Smooth muscle cell (in vitro differentiated cells): ENCODE measurements at regions not wholly inside any gene's neighbourhood (a gene's known extent, or its start where the extent isn't known, plus 50 kb on each side); places are given as distances from the start of the nearest gene placed in this dataset.
"Not testable (repeated sequence)": the region's sequence is repeated elsewhere in the genome, so short reads cannot be mapped to it uniquely, and the experiment has no call there.

Experiments used
- DNase-seq: peaks from one replicate; lab custom pipeline; 2025; ENCODE audit not compliant: unreplicated experiment; lab: John Stamatoyannopoulos, UW
- H2AFZ ChIP-seq: fragments of 200-600 bp; sonication (generic); 2 replicates; pipeline ENCODE4 v1.6.0; 2016; ENCODE audit warnings: antibody characterized with exemption, low read depth, mild to moderate bottlenecking
- H3F3A ChIP-seq: fragments of 200-600 bp; sonication (generic); 2 replicates; pipeline ENCODE4 v1.6.0; 2017; ENCODE audit warnings: antibody characterized with exemption, low read depth
- H3K27ac ChIP-seq: fragments of 200-600 bp; sonication (generic); 2 replicates; pipeline ENCODE4 v1.5.1; 2016; ENCODE audit warnings: low read depth, mild to moderate bottlenecking
- H3K27me3 ChIP-seq: fragments of 200-600 bp; sonication (generic); 2 replicates; pipeline ENCODE4 v1.6.1; 2016; ENCODE audit warnings: low read depth, mild to moderate bottlenecking
- H3K36me3 ChIP-seq: fragments of 200-600 bp; sonication (generic); 2 replicates; pipeline ENCODE4 v1.5.1; 2016; ENCODE audit warnings: low read depth
- H3K4me1 ChIP-seq: fragments of 200-600 bp; sonication (generic); 2 replicates; pipeline ENCODE4 v1.5.1; 2016; ENCODE audit warnings: low read depth
- H3K4me2 ChIP-seq: fragments of 200-600 bp; sonication (generic); 2 replicates; pipeline ENCODE4 v1.6.0; 2016; ENCODE audit warnings: mild to moderate bottlenecking
- H3K4me3 ChIP-seq: fragments of 200-600 bp; sonication (generic); 2 replicates; pipeline ENCODE4 v1.5.1; 2016; ENCODE audit warnings: mild to moderate bottlenecking
- H3K79me2 ChIP-seq: fragments of 200-600 bp; sonication (generic); 2 replicates; pipeline ENCODE4 v1.6.0; 2016; ENCODE audit warnings: low read depth, mild to moderate bottlenecking
- H3K9ac ChIP-seq: fragments of 200-600 bp; sonication (generic); 2 replicates; pipeline ENCODE4 v1.6.0; 2016; ENCODE audit warnings: low read depth
- H3K9me3 ChIP-seq: fragments of 200-600 bp; sonication (generic); replicated peaks from 2 replicates; pipeline ENCODE4 v1.5.1; 2016; ENCODE audit warnings: low read depth
- H4K20me1 ChIP-seq: fragments of 200-600 bp; sonication (generic); 2 replicates; pipeline ENCODE4 v1.6.0; 2016; ENCODE audit warnings: low read depth
- WGBS: methylation state at CpG from one replicate; pipeline ENCODE4 v1.1.7; 2016; ENCODE audit warnings: low lambda C conversion rate; 5-methylcytosine and 5-hydroxymethylcytosine counted together
- TF ChIP-seq, protein P1 (sequence below): fragments of 200-600 bp; sonication (generic); IDR thresholded peaks from 2 replicates; pipeline ENCODE4 v1.5.1; 2017; ENCODE audit warnings: borderline replicate concordance, mild to moderate bottlenecking, antibody characterized with exemption; ENCODE audit not compliant: insufficient read depth, poor library complexity, severe bottlenecking

DNA sequence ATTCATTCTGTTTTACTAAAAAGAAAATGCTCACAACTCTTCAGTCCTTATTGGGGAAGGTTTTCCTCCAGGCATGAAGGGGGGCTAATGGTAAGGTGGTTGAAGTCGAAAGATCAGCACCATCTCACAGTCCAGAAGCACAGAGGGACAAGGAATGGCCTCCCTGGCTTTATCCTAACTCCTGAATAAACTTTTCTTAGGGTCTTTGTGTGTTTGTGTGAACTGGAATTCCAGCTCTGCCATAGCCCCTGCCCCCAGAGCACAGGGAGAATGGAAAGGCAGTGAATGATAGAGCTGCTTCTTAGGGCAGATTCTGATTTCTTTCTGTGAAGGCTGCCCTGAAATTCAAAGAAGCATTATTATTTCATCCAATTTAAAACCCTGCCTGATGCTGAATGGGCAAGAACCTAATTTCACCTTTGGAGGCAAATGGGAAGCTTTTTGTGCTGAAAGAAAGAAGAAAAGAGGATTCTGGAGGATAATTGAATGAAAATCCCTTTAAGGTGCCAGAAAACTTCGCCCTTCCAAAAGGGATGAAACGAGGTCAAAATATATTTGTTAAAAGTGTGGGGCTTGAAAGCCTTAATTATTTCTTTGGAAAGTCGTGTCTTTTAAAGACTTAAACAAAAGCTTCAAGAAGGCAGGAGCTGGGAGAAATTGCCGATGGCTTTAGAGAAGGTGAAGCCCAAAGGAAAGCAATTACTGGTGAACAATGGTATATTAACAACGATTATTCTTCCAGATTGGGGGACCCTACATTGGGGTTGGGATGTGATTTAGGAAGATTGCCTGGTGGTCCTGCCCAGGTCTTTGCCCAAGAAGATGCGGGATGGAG, 259.9 kb upstream of the RGMA start:
- Histone ChIP-seq H3K79me2 (no peaks in the 10 kb centered on the region), H3K9me3 (no peaks in the 10 kb centered on the region), H3K4me1 (peaks cover 17% of the 10 kb centered on the region), H3K9ac (no peak overlapping the region), H3K4me3 (no peak overlapping the region), H4K20me1 (no peaks in the 10 kb centered on the region), H3K4me2 (no peak overlapping the region), H3K36me3 (no peaks in the 10 kb centered on the region), H3F3A (no peaks in the 10 kb centered on the region), H2AFZ (no peak overlapping the region), H3K27me3 (peaks cover 23% of the 10 kb centered on the region), H3K27ac (no peak overlapping the region)
- TF ChIP-seq, protein P1, sequence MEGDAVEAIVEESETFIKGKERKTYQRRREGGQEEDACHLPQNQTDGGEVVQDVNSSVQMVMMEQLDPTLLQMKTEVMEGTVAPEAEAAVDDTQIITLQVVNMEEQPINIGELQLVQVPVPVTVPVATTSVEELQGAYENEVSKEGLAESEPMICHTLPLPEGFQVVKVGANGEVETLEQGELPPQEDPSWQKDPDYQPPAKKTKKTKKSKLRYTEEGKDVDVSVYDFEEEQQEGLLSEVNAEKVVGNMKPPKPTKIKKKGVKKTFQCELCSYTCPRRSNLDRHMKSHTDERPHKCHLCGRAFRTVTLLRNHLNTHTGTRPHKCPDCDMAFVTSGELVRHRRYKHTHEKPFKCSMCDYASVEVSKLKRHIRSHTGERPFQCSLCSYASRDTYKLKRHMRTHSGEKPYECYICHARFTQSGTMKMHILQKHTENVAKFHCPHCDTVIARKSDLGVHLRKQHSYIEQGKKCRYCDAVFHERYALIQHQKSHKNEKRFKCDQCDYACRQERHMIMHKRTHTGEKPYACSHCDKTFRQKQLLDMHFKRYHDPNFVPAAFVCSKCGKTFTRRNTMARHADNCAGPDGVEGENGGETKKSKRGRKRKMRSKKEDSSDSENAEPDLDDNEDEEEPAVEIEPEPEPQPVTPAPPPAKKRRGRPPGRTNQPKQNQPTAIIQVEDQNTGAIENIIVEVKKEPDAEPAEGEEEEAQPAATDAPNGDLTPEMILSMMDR, result no peak
- 84% methylated on average over 7 of the region's 7 CpGs for WGBS
- DNase-seq, result no peak

DNA sequence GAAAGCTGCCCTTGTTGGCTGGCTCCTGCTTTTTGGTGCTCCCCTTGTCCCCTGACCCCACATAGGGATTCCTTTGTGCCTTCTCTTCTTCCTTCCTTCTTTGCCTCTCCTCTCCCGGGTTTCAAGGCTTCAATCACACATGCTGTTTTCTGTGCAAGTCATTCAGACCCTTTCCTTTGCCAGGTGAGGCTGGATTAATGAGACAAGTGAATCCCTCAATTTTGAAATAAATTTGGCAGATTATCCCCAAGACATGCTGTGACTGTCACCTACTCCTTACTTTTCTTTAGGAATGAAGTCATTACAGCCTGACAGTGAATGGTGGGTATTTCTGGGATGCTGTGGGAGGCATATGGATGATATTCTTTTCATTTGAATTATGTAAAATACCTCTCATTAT, 259.0 kb upstream of the RGMA start:
- peaks cover 27% of the 10 kb centered on the region for H3K27me3 ChIP-seq
- H3K4me3 ChIP-seq, result no peak overlapping the region
- H4K20me1 ChIP-seq, result no peaks in the 10 kb centered on the region
- H3K36me3 ChIP-seq, result no peaks in the 10 kb centered on the region
- no peak overlapping the region for H3K4me2 ChIP-seq
- H2AFZ ChIP-seq, result no peak overlapping the region
- no peak overlapping the region for H3K27ac ChIP-seq
- H3K4me1 ChIP-seq, result peaks cover 17% of the 10 kb centered on the region
- no peaks in the 10 kb centered on the region for H3K79me2 ChIP-seq
- no peaks in the 10 kb centered on the region for H3K9me3 ChIP-seq
- no peak overlapping the region for H3K9ac ChIP-seq
- H3F3A ChIP-seq, result no peaks in the 10 kb centered on the region
- TF ChIP-seq, protein P1, result no peak
- WGBS, result 88% methylated on average over 1 of the region's 1 CpG
- DNase-seq, result no peak

DNA sequence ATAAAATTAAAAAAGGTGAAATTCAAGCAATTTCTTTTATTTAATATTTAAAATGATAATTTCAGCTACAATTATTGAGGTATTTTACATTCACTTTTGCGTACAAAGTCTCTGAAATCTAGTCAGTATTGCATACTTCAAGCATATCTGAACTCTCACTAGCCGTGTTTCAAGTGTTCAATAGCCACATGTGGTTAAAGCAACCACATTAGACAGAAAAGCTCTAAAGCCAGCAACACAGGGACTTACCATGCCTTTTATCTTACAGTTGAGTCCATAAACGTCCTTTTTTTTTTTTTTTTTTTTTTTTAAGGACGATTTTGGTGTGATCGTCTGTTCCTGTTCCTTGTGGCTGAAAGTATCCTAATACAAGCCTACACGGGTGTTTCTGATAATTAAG, 257.0 kb upstream of the RGMA start:
- no peak overlapping the region for H3K4me2 ChIP-seq

DNA sequence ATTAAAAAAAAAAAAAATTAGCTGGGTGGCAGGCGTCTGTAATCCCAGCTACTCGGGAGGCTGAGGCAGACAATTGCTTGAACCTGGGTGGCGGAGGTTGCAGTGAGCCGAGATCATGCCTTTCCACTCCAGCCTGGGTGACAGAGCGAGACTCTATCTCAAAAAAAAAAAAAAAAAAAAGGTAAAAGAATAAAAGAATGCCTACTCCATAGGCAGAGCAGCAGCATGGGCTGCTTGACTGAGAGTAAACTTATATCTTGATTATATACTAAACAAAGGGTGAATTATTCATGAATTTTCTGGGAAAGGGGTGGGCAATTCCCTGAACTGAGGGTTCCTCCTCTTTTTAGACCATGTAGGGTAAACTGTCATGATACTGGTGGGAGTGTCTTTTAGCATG, 254.4 kb upstream of the RGMA start:
- WGBS, result 74% methylated on average over 5 of the region's 5 CpGs

More for the DNA sequence above, 257.0 kb upstream of the RGMA start:
- Histone ChIP-seq H3K79me2 (no peaks in the 10 kb centered on the region), H3K9ac (no peak overlapping the region), H3K27me3 (peaks cover 32% of the 10 kb centered on the region), H3K9me3 (no peaks in the 10 kb centered on the region), H3K4me3 (no peak overlapping the region), H4K20me1 (no peaks in the 10 kb centered on the region), H3F3A (no peaks in the 10 kb centered on the region), H3K27ac (no peak overlapping the region), H3K36me3 (no peaks in the 10 kb centered on the region), H3K4me1 (peaks cover 17% of the 10 kb centered on the region), H2AFZ (no peak overlapping the region)
- 74% methylated on average over 6 of the region's 6 CpGs for WGBS
- no peak for DNase-seq
- TF ChIP-seq, protein P1, result no peak

More for the DNA sequence above, 254.4 kb upstream of the RGMA start:
- H3K36me3 ChIP-seq, DNase-seq, H3K9ac ChIP-seq, H3K4me3 ChIP-seq, H3K4me2 ChIP-seq, H2AFZ ChIP-seq, H3K9me3 ChIP-seq, H4K20me1 ChIP-seq, H3F3A ChIP-seq, H3K79me2 ChIP-seq, H3K27ac ChIP-seq: not testable (repeated sequence)
- Histone ChIP-seq H3K4me1 (peaks cover 15% of the 10 kb centered on the region), H3K27me3 (peaks cover 22% of the 10 kb centered on the region)
